ENCODE measurements at regions not wholly inside any gene's neighbourhood (a gene's known extent, or its start where the extent isn't known, plus 50 kb on each side); places are given as distances from the start of the nearest gene placed in this dataset.
"Not testable (repeated sequence)": the region's sequence is repeated elsewhere in the genome, so short reads cannot be mapped to it uniquely, and the experiment has no call there.

DNA sequence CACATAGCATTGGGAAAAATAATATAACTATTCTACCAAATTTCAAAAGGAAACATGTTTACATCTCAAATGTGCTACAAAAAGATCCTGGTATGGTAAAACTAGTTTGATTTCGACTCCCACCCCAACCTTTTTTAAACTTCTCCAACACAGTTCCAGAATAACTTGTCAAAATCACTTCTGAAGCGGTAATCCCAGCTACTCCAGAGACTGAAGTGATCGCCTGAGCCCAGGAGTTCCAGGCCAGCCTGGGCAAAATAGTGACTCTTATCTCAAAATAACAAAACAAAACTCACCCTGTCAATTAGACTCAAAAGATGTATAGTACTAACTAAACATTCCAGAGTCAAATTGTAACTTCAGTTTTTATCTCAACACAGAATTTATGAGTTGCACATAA lies 71.3 kb upstream of the RNF38 start:
- TF ChIP-seq, protein P1, sequence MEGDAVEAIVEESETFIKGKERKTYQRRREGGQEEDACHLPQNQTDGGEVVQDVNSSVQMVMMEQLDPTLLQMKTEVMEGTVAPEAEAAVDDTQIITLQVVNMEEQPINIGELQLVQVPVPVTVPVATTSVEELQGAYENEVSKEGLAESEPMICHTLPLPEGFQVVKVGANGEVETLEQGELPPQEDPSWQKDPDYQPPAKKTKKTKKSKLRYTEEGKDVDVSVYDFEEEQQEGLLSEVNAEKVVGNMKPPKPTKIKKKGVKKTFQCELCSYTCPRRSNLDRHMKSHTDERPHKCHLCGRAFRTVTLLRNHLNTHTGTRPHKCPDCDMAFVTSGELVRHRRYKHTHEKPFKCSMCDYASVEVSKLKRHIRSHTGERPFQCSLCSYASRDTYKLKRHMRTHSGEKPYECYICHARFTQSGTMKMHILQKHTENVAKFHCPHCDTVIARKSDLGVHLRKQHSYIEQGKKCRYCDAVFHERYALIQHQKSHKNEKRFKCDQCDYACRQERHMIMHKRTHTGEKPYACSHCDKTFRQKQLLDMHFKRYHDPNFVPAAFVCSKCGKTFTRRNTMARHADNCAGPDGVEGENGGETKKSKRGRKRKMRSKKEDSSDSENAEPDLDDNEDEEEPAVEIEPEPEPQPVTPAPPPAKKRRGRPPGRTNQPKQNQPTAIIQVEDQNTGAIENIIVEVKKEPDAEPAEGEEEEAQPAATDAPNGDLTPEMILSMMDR (conservative IDR thresholded peaks at IDR 0.05), result no peak
- no peaks in the 10 kb centered on the region for H3K9me3 Mint-ChIP-seq
- peaks cover 22% of the 10 kb centered on the region for H3K4me1 Mint-ChIP-seq
- no peak overlapping the region for H3K27ac Mint-ChIP-seq (ENCODE audit: unreplicated experiment)
- no peak for DNase-seq (ENCODE audit: low read depth, low spot score)
- peaks cover 2% of the 10 kb centered on the region for H3K36me3 Mint-ChIP-seq (ENCODE audit: low read depth)
- no peaks in the 10 kb centered on the region for H3K27me3 Mint-ChIP-seq (ENCODE audit: low read depth)
- H3K4me3 Mint-ChIP-seq, result no peak overlapping the region

DNA sequence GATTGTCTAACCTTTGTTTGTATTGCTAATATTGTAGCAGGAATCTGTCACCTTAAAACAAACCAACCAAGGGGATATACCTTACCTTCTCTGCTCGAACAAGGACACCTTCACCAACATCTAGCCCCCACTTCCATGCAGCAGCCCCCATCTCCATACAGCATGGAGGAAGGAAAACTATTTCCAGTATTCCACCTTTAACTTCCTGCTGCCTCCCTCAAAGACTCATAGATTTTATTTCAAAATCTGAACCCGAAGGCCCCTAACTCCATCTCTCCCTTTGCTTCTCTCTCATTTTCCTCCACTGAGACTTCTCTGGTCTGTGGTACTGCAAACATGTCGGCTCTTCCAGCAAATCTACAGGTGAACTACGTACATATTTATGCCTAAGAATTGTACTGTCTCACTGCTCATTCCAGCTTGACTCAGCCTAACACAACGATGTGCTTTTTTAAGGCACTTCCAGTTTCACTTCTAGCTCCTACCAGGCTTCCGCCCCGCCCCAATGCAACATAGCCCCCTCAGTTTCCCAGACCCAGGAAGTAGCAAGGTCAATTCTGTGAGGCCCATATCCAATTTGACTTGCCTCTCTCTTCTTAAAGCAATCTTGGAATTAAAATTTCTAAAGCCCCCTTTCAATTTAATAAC lies 70.7 kb upstream of the RNF38 start:
- Mint-ChIP-seq H3K27me3 (ENCODE audit: low read depth) (no peaks in the 10 kb centered on the region), H3K36me3 (ENCODE audit: low read depth) (peaks cover 2% of the 10 kb centered on the region), H3K9me3 (no peaks in the 10 kb centered on the region), H3K4me3 (peak overlapping the region; percentile 3), H3K4me1 (peaks cover 22% of the 10 kb centered on the region), H3K27ac (ENCODE audit: unreplicated experiment) (peak overlapping the region; percentile 69)
- TF ChIP-seq, protein P1 (conservative IDR thresholded peaks at IDR 0.05), result no peak
- no peak for DNase-seq (ENCODE audit: low read depth, low spot score)

DNA sequence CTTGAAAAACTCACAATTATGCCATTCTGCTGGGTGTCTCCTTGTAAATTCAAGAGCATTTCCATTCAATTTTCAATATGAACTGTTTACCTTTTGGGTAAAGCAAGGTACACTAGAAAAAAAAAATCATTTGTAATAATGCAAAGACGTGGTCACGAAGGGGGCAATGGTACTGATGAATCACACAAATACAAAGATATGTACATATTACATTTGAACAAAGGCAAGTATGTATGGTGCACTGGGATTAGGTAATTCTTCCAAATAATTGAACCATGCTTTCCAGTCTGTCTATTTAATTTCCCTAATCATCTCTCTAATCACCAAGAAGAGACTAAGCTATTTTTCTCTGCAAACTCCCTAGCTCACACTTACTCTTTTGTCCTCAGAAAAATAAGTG lies 63.4 kb upstream of the RNF38 start:
- Mint-ChIP-seq H3K27ac (ENCODE audit: unreplicated experiment) (no peak overlapping the region), H3K4me3 (no peak overlapping the region), H3K9me3 (no peaks in the 10 kb centered on the region), H3K4me1 (peaks cover 26% of the 10 kb centered on the region), H3K36me3 (ENCODE audit: low read depth) (peaks cover 5% of the 10 kb centered on the region), H3K27me3 (ENCODE audit: low read depth) (no peaks in the 10 kb centered on the region)
- TF ChIP-seq, protein P1 (conservative IDR thresholded peaks at IDR 0.05), result no peak
- no peak for DNase-seq (ENCODE audit: low read depth, low spot score)

DNA sequence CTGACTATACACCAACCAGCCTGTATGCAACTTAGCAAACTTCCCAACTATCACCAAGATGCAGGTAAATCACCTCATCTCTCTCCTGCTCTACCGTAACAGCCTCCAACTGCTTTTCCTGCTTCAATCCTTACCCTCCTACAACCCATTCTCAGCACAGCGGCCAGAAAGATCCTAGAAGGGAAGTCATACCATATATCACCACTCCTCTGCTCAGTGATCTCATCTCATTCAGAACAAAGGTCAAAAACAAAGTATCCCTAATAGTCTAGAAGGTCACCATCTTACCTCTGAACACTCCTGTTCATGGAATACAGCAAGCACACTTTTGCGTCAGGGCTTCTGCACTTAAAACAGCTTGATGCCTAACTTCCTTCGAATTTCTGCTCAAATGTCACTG lies 62.2 kb upstream of the RNF38 start:
- H3K27me3 Mint-ChIP-seq (ENCODE audit: low read depth), result no peaks in the 10 kb centered on the region
- H3K9me3 Mint-ChIP-seq, result no peaks in the 10 kb centered on the region
- peaks cover 7% of the 10 kb centered on the region for H3K36me3 Mint-ChIP-seq (ENCODE audit: low read depth)
- H3K4me3 Mint-ChIP-seq, result no peak overlapping the region
- TF ChIP-seq, protein P1 (conservative IDR thresholded peaks at IDR 0.05), result no peak
- no peak for DNase-seq (ENCODE audit: low read depth, low spot score)
- H3K27ac Mint-ChIP-seq (ENCODE audit: unreplicated experiment), result peak overlapping the region; percentile 44
- peaks cover 26% of the 10 kb centered on the region for H3K4me1 Mint-ChIP-seq

DNA sequence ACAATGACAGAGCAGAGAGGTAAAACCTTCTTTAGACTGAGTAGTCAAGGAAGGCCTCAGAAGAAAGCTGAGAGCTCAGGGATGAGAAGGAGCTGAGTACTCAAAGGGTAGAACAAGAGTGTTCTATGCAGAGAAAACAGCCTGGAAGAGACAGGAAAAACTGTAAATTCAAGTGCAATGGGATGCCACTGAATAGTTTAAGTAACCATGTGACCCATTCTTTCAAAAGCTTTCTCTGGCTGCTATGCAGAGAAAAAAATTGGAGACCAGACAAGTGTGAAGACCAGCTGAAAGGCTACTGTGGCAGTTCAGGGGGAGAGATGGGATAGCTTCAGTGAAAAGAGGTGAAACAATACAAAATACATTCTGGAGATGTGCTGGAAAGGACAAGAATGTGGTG lies 61.3 kb upstream of the RNF38 start:
- Mint-ChIP-seq H3K9me3 (no peaks in the 10 kb centered on the region), H3K27ac (ENCODE audit: unreplicated experiment) (no peak overlapping the region), H3K4me3 (no peak overlapping the region), H3K4me1 (peaks cover 30% of the 10 kb centered on the region), H3K36me3 (ENCODE audit: low read depth) (peaks cover 7% of the 10 kb centered on the region), H3K27me3 (ENCODE audit: low read depth) (no peaks in the 10 kb centered on the region)
- no peak for DNase-seq (ENCODE audit: low read depth, low spot score)
- TF ChIP-seq, protein P1 (conservative IDR thresholded peaks at IDR 0.05), result no peak

DNA sequence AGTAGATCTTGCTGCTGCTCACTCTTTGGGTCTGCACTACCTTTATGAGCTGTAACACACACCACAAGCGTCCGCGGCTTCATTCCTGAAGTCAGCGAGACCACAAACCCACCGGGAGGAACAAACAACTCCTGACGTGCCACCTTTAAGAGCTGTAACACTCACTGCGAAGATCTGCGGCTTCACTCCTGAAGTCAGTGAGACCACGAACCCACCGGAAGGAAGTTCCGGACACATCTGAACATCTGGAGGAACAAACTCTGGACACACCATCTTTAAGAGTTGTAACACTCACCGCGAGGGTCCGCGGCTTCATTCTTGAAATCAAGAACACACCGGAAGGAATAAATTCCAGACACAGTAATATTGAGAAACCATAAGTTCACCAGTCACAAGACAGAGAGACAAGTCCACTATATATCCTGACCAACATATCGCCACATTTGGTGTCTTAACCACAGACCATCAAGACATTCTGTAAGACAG lies 58.4 kb upstream of the RNF38 start:
- not testable (repeated sequence) for H3K27me3 Mint-ChIP-seq (ENCODE audit: low read depth); H3K27ac Mint-ChIP-seq (ENCODE audit: unreplicated experiment); DNase-seq (ENCODE audit: low read depth, low spot score); H3K4me3 Mint-ChIP-seq; H3K36me3 Mint-ChIP-seq (ENCODE audit: low read depth); H3K9me3 Mint-ChIP-seq
- H3K4me1 Mint-ChIP-seq, result peaks cover 27% of the 10 kb centered on the region
